ENCODE measurements at regions not wholly inside any gene's neighbourhood (a gene's known extent, or its start where the extent isn't known, plus 50 kb on each side); places are given as distances from the start of the nearest gene placed in this dataset.

DNA sequence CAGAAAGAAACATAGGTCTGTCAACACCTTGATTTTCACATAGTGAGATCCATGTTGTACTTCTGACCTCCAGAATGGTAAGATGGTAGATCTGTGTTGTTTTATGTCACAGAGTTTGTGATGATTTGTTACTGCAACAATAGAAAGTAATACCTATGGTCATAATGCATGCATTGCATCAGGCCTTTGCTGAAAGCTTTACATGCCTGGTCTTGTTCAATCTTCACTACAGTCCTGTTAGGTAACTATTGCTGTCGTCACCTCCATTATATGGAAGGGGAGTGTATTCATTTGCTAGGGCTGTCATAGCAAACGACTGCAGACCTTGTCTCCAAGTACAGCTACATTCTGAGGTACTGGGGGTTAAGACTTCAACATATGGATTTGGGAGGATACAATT is 243.5 kb downstream of the ANAPC1 start:
- TF ChIP-seq CTCF (conservative IDR thresholded peaks at IDR 0.05) (no peak), ZFX (IDR thresholded peaks at IDR 0.05) (no peak)
